ENCODE measurements at regions not wholly inside any gene's neighbourhood (a gene's known extent, or its start where the extent isn't known, plus 50 kb on each side); places are given as distances from the start of the nearest gene placed in this dataset.

DNA sequence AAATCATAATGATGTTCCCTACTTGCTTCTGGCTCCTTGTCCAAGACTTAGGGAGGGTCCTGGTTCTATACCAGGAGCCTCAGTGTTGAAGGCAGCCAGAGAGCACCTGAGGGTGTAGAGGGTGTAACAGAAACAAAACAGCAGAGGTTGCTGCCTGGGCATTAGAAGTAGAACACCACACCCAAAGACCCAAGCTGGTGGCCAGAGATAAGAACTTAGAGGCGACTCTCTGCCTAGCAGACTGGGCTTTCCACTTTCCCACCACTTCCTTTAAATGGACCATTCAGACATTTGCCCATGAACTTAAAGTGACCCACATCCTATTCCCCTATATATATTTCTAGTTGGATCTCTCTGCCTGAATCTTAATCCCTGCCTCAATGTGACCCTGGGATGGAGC, 189.8 kb downstream of the KLF13 start:
- TF ChIP-seq, protein P1, sequence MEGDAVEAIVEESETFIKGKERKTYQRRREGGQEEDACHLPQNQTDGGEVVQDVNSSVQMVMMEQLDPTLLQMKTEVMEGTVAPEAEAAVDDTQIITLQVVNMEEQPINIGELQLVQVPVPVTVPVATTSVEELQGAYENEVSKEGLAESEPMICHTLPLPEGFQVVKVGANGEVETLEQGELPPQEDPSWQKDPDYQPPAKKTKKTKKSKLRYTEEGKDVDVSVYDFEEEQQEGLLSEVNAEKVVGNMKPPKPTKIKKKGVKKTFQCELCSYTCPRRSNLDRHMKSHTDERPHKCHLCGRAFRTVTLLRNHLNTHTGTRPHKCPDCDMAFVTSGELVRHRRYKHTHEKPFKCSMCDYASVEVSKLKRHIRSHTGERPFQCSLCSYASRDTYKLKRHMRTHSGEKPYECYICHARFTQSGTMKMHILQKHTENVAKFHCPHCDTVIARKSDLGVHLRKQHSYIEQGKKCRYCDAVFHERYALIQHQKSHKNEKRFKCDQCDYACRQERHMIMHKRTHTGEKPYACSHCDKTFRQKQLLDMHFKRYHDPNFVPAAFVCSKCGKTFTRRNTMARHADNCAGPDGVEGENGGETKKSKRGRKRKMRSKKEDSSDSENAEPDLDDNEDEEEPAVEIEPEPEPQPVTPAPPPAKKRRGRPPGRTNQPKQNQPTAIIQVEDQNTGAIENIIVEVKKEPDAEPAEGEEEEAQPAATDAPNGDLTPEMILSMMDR (IDR thresholded peaks at IDR 0.05) = no peak
- no peak for TF ChIP-seq POLR2A (IDR thresholded peaks at IDR 0.05)

All from right lobe of liver (tissue), 4 donors.